GM18517 (cell line): ENCODE measurements at regions not wholly inside any gene's neighbourhood (a gene's known extent, or its start where the extent isn't known, plus 50 kb on each side); places are given as distances from the start of the nearest gene placed in this dataset.
"Not testable (repeated sequence)": the region's sequence is repeated elsewhere in the genome, so short reads cannot be mapped to it uniquely, and the experiment has no call there.

Source experiments
- ATAC-seq: cut with Tn5 transposase; IDR thresholded peaks from one replicate; pipeline ENCODE4 v1.9.1; 2021; ENCODE audit warnings: mild to moderate bottlenecking, moderate library complexity; ENCODE audit not compliant: unreplicated experiment

GRCh38 chrX:151042842-151043241 lies 59.7 kb downstream of the HMGB3 start:
- ATAC-seq, result no peak

GRCh38 chrX:151066373-151066772 lies 83.2 kb downstream of the HMGB3 start:
- ATAC-seq, result not testable (repeated sequence)

- ATAC-seq, result no peak
These were observed 90.6 kb downstream of the HMGB3 start for GRCh38 chrX:151073767-151074166.

GRCh38 chrX:151081016-151081415 lies 95.4 kb upstream of the GPR50 start:
- ATAC-seq, result no peak

- peak; percentile 73 for ATAC-seq
These were observed 94.1 kb upstream of the GPR50 start for GRCh38 chrX:151082077-151082948.

GRCh38 chrX:151084454-151084853 lies 91.9 kb upstream of the GPR50 start:
- ATAC-seq, result no peak

- ATAC-seq, result no peak
These were observed 91.2 kb upstream of the GPR50 start for GRCh38 chrX:151085207-151085606.

GRCh38 chrX:151088221-151088620 lies 88.2 kb upstream of the GPR50 start:
- ATAC-seq, result no peak

- ATAC-seq, result no peak
These were observed 77.4 kb upstream of the GPR50 start for GRCh38 chrX:151099001-151099400.

- ATAC-seq, result no peak
These were observed 75.6 kb upstream of the GPR50 start for GRCh38 chrX:151100799-151101198.

GRCh38 chrX:151113200-151113599 lies 63.2 kb upstream of the GPR50 start:
- not testable (repeated sequence) for ATAC-seq
